HL-60 (cell line): ENCODE measurements at regions not wholly inside any gene's neighbourhood (a gene's known extent, or its start where the extent isn't known, plus 50 kb on each side); places are given as distances from the start of the nearest gene placed in this dataset.

Source experiments
- CTCF ChIP-seq: IDR thresholded peaks from one replicate; pipeline ENCODE4 v1.5.1; 2011; ENCODE audit warnings: low read length, control low read depth, inconsistent platforms; ENCODE audit not compliant: insufficient read depth
- GABPA ChIP-seq: IDR thresholded peaks from 2 replicates; pipeline ENCODE4 v1.6.1; 2012; ENCODE audit warnings: low read depth
- POLR2AphosphoS5 ChIP-seq: IDR thresholded peaks from 2 replicates; pipeline ENCODE4 v1.6.1; 2012; ENCODE audit warnings: low read depth

GRCh38 chr5:161042443-161042842, 190.4 kb upstream of the ATP10B start:
- TF ChIP-seq CTCF (no peak), GABPA (no peak), POLR2AphosphoS5 (no peak)
